ENCODE measurements at regions not wholly inside any gene's neighbourhood (a gene's known extent, or its start where the extent isn't known, plus 50 kb on each side); places are given as distances from the start of the nearest gene placed in this dataset.
"Not testable (repeated sequence)": the region's sequence is repeated elsewhere in the genome, so short reads cannot be mapped to it uniquely, and the experiment has no call there.

DNA sequence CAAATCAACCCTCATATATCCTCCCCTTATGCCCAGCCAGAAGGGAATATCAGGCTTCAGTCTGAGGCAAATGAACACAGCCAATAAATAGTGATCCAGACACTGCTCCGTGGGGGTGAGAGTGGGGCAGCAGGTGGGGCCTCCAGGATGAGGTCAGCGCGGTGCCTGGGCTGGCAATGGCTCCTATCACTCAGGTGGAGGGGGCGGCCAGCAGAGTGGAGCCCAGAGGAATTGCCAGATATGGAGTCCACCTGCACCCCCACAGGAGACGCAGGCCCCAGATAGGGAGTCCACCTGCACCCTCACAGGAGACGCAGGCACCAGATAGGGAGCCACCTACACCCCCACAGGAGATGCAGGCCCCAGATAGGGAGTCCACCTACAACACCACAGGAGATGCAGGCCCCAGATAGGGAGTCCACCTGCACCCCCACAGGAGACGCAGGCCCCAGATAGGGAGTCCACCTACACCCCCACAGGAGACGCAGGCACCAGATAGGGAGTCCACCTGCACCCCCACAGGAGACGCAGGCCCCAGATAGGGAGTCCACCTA lies 78.0 kb upstream of the PPP2R2D start:
- Histone ChIP-seq H3K4me1 (no peaks in the 10 kb centered on the region), H3K4me3 (no peak overlapping the region), H3K36me3 (no peaks in the 10 kb centered on the region), H3K27ac (no peak overlapping the region), H3K27me3 (peaks cover 0 to 20% of the 10 kb centered on the region in 2 donors), H3K9me3 (no peaks in the 10 kb centered on the region)
- TF ChIP-seq POLR2A (IDR thresholded peaks at IDR 0.05): no peak
- intact Hi-C loops (cut with DNase I; ENCODE audit: low total_unique reads): no loop called here
- no peak for DNase-seq (ENCODE audit: low spot score in 2 of 2)

- intact Hi-C loops (cut with DNase I; ENCODE audit: low total_unique reads); DNase-seq (ENCODE audit: low spot score in 2 of 2); H3K4me1 ChIP-seq; H3K36me3 ChIP-seq; H3K9me3 ChIP-seq; H3K27ac ChIP-seq; H3K4me3 ChIP-seq: not testable (repeated sequence)
- H3K27me3 ChIP-seq: peaks cover 0 to 12% of the 10 kb centered on the region in 2 donors
Observed at GRCh38 chr10:131823601-131824099, 77.2 kb upstream of the PPP2R2D start.

DNA sequence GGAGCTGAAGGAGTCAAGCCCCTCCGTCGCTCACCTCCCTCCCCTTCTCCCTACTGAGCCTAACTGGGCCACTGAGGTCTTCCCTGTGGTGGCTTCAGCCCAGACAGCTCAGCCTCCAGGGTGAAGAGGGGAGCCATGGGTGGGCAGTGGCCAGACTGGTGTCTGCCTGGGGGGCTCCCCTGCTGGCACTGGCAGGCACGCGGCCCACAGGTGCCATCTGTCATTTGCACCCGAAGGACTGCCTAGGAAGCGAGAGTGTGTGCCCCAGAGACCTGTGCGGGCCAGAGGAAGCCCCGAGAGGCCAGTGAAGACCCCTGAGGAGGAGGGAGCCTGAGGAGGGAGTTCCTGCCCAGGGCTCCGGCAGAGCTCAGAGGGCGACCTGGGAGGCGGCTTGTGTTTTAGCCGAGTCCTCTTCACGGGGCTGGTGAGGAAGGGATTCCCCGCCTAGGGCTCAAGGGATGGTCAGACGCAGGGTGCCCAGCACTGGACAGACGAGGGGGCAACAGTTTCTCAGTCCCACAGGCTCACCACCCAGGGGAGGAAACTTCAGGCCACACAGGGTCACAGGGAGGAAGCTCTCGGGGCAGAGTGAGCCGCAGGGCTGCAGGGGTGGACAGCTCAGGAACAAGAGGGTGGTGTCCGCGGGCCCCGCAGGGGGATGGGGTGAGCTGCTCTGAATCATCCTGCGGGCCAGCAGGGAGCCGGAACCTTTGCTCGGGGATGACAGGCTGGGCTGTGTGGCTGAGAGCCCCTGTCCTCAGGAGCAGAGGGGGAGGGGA lies 76.2 kb upstream of the PPP2R2D start:
- H3K9me3 ChIP-seq: peaks cover 0 to 4% of the 10 kb centered on the region in 2 donors
- H3K27ac ChIP-seq: no peak overlapping the region
- peaks cover 0 to 11% of the 10 kb centered on the region in 2 donors for H3K27me3 ChIP-seq
- intact Hi-C loops (cut with DNase I; ENCODE audit: low total_unique reads): no loop called here
- no peaks in the 10 kb centered on the region for H3K4me1 ChIP-seq
- no peak overlapping the region for H3K4me3 ChIP-seq
- TF ChIP-seq, protein P1, sequence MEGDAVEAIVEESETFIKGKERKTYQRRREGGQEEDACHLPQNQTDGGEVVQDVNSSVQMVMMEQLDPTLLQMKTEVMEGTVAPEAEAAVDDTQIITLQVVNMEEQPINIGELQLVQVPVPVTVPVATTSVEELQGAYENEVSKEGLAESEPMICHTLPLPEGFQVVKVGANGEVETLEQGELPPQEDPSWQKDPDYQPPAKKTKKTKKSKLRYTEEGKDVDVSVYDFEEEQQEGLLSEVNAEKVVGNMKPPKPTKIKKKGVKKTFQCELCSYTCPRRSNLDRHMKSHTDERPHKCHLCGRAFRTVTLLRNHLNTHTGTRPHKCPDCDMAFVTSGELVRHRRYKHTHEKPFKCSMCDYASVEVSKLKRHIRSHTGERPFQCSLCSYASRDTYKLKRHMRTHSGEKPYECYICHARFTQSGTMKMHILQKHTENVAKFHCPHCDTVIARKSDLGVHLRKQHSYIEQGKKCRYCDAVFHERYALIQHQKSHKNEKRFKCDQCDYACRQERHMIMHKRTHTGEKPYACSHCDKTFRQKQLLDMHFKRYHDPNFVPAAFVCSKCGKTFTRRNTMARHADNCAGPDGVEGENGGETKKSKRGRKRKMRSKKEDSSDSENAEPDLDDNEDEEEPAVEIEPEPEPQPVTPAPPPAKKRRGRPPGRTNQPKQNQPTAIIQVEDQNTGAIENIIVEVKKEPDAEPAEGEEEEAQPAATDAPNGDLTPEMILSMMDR (IDR thresholded peaks at IDR 0.05): no peak
- no peak for TF ChIP-seq POLR2AphosphoS5 (IDR thresholded peaks at IDR 0.05)
- no peak for TF ChIP-seq POLR2A (IDR thresholded peaks at IDR 0.05)
- DNase-seq (ENCODE audit: low spot score in 2 of 2): peak in 1 of 2 donors; percentile 45
- no peaks in the 10 kb centered on the region for H3K36me3 ChIP-seq

- TF ChIP-seq, protein P1 (IDR thresholded peaks at IDR 0.05): no peak
- no peak for TF ChIP-seq POLR2A (IDR thresholded peaks at IDR 0.05)
- no peak for TF ChIP-seq POLR2AphosphoS5 (IDR thresholded peaks at IDR 0.05)
- Histone ChIP-seq H3K27ac (no peak overlapping the region), H3K27me3 (peaks cover 0 to 13% of the 10 kb centered on the region in 2 donors), H3K9me3 (peaks cover 0 to 4% of the 10 kb centered on the region in 2 donors), H3K4me3 (no peak overlapping the region), H3K36me3 (no peaks in the 10 kb centered on the region), H3K4me1 (no peaks in the 10 kb centered on the region)
- DNase-seq (ENCODE audit: low spot score in 2 of 2): peak in 1 of 2 donors; percentile 20
- intact Hi-C loops (cut with DNase I; ENCODE audit: low total_unique reads): no loop called here
Observed at GRCh38 chr10:131825150-131825848, 75.5 kb upstream of the PPP2R2D start.

DNA sequence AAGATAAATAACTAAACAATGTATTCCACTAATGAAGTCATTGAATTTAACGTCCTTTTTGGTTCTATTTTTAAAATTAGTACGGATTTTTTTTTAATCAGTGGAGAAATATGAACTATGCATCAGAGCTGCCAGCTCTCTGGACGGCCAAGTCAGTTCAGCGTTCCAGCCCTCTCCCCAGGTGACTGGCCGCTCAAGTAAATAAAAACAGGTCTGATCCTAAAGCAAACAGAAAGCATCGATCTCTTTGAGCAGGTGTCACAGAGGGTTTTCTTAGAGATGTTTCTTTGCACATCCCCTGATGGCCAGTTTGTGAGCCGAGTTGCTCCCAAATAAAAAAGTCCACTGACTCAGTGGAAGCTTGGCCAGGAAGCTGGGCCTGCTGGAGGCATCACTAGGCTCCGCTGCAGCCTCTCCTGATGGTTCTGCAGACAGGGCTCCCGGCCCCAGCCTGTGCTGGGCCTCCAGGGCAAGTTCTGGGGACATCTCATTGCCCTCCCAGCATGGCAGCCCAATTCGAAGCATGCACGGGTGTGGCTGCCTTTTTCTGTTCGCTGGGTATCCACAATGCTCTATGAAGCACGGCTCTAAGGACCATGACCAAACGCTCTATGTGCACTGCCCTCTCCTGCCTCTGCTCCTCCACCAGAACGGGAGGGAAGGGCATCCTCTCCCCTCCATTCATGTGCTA lies 74.7 kb upstream of the PPP2R2D start:
- peaks cover 0 to 21% of the 10 kb centered on the region in 2 donors for H3K27me3 ChIP-seq
- DNase-seq (ENCODE audit: low spot score in 2 of 2): peak in 1 of 2 donors; percentile 25
- intact Hi-C loops (cut with DNase I; ENCODE audit: low total_unique reads): no loop called here

More for the DNA sequence above, 74.7 kb upstream of the PPP2R2D start:
- Histone ChIP-seq H3K36me3 (no peaks in the 10 kb centered on the region), H3K4me3 (no peak overlapping the region), H3K27ac (no peak overlapping the region), H3K4me1 (no peaks in the 10 kb centered on the region), H3K9me3 (peaks cover 0 to 4% of the 10 kb centered on the region in 2 donors)
- TF ChIP-seq POLR2AphosphoS5 (IDR thresholded peaks at IDR 0.05) (no peak), POLR2A (IDR thresholded peaks at IDR 0.05) (no peak)
- TF ChIP-seq, protein P1 (IDR thresholded peaks at IDR 0.05): no peak
